Fibroblast of the conjunctiva (primary cell): ENCODE measurements at regions not wholly inside any gene's neighbourhood (a gene's known extent, or its start where the extent isn't known, plus 50 kb on each side); places are given as distances from the start of the nearest gene placed in this dataset.

Experiments
- DNase-seq: peaks from one replicate; pipeline ENCODE4 v3.0.0-alpha.2; 2010; ENCODE audit warnings: low read depth

DNA sequence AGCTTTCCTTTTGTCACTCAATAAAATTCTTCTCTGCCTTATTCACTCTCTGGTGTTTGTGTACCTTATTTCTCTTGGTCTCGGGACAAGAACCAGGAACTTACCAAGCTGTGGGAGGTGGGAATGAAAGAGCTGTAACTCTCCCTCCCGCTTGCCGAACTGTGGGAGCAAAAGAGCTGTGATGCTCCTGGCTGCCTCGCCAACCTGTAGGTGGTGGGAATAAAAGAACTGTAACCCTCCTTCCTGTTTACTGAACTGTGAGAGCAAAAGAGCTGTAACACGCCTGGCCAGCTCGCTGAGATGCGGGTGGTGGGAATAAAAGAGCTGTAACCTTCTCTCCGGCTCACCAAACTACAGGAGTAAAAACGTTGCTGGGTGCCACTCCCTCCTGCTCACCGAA lies 314.1 kb upstream of the LRIG3 start:
- no peak for DNase-seq

DNA sequence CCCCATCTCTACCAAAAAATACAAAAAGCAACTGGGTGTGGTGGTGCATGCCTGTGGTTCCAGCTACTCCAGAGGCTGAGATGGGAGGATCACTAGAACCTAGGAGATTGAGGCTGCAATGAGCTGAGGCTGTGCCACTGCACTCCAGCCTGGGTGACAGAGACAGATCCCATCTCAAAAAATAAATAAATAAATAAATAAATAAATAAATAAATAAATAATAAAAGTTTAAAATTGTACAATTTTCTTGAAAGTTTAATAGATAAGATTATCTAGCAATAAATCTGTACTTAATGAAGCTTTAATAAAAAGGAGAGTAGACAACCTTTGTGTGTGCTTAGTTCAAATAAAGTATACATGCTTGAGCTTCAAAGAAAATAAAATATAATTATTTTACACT lies 310.0 kb upstream of the LRIG3 start:
- no peak for DNase-seq

DNA sequence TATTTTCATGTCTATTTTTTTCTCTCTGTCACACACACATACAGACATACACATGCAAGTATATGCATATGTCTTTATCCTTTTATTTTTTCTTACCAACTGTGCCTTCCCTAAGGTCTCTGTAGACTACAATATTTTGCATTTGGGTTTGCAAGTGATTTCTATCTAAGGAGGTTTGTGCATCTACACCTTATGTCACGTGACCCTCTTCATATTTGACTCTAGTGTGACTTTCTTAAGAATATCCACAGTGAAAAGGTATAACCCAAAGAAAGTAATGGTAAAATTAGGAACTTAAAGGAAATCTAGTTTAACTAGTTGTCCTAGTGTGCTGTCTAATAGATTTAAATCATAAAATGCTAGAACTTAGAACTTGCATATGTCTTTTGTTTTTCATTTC lies 298.8 kb upstream of the LRIG3 start:
- DNase-seq, result no peak

DNA sequence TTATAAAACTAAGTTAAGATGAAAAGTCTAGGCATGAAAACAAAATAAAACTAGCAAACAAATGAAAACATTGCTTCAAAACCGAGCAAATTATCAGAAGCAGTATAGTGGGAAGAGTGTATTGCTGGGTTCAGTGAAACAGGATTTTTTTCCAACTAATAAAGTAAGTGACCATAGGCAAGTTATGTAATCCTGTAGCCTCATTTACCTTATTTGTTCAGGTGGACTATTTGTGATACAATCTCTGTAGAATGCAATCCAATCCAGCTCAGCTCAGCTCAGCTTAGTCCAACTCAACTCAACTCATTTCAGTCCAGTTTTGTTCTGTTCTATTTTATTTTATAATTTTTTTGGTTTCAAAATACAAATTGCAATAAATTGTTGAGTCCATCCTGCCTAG lies 276.7 kb upstream of the LRIG3 start:
- no peak for DNase-seq

DNA sequence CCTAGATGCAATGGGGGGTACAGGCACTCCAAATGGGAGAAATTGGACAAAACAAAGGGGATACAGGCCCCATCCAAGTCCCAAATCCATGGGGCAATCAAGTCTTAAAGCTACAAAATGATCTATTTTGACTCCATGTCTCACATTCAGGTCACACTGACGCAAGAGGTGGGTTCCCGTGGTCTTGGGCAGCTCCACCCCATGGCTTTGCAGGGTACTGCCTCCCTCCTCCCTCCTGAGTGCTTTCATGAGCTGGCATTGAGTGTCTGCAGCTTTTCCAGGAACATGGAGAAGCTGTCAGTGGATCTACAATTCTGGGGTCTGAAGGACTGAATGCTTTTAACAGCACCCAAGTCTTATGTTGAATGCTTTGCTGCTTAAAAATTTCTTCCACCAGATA lies 274.5 kb upstream of the LRIG3 start:
- no peak for DNase-seq

DNA sequence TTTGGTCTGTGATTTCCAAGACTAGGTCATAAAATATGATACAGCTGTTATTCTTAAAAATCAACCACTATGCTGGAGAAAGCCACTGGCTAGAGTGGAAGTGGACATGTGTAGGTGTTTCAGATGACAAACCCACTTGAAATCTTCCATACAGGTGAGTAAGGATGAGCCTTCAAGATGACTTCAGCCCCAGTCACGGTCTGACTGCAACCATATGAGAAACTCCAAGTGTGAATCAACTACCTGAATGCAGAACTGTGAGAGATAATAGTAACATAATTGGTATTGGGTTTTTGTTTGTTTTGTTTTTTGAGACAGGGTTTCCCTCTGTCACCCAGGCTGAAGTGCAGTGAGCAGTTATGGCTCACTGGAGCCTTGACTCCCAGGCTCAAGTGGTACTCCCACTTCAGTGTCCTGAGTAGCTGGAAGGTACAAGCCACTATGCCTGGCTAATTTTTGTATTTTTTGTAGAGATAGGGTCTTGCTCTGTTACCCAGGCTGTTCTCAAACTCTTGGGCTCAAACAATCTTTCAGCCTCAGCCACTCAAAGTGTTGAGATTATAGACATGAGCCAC lies 273.3 kb upstream of the LRIG3 start:
- DNase-seq, result no peak

DNA sequence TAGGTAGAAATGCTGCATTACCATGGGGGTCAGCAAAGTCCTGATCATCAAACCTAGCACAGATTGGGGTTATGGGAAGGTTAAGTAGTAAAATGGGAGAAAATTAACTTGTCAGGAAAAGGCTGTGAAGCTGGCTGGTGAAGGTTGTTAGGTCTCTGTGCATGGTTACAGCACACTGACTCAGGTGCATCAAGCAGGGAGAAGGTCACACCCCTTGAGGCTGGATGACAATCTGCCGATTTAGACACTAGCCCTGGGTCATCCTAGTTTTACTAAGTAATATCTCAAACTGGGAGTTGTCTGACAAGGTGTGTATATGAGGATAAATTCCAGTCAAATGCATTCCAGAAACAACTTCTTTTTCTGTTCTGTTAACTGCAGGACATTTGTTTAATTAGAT lies 271.1 kb upstream of the LRIG3 start:
- DNase-seq, result no peak

DNA sequence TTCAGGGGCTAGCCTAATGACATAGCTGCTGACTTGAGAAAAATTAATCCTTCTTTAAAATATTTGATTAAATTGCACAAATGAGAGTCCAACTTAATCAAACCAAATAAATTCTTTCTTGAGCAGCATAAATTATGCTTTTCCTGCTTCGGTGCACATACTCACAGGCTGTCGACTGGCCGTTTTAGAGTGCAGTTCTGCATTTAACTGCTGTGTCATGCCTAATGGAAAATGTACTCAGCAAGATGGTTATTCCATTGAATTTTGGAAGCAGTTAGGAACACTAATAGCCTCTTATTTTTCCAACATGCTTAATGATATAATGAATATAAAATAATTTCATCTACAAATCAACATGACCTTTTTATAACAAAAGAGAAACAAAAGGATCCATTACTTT lies 266.1 kb upstream of the LRIG3 start:
- no peak for DNase-seq

DNA sequence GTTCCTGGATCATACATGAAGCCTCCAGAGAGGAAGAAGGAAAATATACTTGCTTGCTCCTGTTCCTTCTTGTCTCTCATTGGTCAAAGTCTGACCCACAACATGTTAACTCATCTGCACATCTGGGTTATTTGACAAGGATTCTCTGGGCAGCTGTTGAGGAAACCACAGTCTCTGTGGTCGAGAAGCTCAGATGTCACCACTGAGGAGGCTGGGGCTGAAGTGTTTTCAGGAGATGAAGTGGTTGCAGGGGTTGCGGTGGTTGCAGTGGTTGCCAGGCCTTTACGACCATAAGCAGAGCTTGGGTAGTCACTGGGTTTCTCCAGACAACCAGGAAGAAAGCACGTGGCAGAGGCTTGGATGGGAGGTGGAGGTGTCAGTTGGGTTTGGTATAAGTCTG lies 265.0 kb upstream of the LRIG3 start:
- no peak for DNase-seq

DNA sequence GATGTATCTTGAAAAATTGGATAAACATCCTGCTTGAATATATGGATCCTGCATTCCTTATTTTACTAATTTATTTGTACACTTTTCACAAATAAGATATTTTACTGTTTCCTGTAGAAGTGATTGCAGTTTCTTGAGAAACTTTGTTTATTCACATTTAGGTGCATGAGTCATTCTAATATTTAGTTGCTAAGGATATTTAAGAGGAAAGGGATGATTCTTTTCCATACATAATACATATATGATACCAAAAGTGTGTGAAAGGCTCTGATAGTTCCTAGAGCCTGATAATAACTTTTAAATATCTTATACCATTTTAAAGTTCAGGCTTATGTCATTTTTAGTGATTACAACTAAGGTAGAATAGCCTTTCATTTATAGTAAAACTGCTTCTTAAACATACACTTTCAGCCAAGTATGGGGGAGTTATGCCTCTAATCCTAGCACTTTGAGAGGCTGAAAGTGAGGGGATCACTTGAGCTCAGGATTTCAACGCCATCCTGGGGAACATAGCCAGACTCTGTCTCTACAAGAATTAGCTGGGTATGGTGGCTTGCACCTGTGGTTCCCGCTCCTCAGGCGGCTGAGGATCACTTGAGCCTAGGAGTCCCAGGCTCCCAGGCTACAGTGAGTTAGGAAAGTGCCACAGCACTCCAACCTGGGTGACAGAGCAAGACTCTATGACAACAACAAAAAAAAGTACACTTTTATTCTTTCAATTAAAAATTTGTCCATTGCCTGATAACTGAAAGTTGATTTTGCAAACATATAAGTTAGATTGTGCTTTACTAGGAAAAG lies 262.6 kb upstream of the LRIG3 start:
- no peak for DNase-seq

DNA sequence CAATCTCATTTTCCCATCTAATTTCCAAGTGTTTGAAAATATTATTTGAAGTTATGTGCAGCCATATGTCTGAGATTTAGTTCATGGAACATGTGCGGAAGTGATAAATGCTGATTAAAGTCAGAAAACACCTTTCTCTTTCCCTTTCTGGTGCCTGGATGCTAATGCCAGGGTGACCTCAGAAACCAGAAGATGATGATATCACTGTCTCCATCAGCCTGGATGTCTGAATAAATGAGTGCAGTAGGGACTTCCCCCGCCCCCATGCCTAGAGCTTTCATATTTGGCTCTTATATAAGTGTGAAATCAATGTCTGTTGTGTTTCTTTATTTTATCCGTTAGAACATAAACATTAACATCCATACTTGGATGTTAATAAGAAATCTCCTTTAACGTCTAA lies 261.9 kb upstream of the LRIG3 start:
- no peak for DNase-seq

DNA sequence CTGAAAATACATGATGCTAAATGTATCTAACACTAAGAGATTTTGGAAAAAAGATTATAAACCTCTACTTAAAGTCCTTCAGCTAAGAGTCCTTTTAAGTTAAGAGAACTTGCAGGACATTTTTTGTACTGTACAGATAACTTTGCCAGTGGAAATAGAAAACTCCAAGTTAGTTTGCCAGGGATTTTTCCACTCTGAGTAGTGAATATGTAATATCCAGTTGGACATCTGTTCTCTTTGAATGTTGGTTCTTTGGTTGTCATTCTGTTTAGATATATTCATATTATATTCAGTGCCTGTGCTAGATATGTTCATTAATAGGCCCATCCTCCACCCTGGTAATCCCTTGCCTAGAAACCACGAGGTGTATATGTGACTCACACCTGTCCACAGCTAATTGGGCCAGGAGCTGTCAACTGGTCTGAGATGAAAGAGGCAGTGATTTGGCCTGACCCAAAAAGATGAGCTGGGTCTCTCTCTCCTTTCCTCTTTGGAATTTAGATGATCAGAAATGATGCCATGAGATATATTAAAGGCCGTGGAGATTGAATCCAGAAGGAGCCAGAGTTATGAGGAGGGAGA lies 261.0 kb upstream of the LRIG3 start:
- DNase-seq, result no peak

DNA sequence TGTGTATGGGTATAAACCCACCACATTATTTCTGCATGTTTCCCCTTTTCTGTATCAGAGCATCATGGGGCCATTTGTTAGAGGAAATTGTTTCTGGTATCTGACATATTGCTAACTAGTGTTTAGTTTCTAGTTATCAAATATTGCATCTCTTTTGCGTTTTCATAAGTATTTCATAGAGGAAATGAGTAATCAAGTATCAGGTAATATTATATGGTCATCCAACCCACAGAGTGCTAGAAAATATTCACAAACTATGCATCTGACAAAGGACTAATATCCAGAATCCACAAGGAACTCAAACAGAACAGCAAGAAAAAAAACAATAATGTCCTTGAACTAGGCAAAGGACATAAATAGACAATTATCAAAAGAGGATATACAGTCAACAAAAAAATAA lies 258.9 kb upstream of the LRIG3 start:
- no peak for DNase-seq

DNA sequence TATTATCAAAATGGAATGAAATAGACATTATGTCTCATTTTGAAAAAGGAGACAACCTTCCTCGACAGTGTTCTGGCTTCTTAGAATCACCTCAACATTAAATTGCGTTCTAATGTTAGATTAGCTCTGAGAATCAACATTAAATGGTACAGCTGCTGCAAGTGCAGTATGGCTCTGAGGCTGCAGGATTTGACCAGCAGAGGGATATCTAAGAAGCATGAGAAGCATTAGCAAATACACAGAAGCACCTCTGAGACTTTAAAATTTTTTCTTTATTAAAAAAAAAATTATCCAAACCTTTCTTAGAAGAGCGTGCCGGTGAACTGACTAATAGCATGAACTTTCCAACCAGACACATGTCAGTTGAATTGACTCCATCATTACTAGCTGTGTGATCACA lies 253.4 kb upstream of the LRIG3 start:
- no peak for DNase-seq

DNA sequence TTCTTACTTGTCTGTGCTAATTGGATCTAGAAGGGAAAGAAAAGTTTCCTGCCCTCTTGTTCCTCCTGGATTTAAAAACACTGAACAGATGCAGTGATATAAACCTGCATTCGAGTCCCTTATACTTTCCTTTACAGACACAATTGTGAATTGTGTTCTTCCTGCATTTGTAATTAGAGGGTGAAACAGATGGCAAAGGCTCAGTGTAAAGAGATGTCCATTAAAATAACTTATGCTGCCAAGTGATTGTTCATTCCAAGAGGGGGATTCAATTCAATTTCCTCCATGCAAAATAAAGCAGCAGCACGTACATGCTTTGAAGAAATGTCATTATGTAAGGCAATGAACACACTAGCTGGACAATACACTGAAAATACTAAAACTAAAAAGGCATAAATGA lies 248.3 kb upstream of the LRIG3 start:
- DNase-seq, result no peak

DNA sequence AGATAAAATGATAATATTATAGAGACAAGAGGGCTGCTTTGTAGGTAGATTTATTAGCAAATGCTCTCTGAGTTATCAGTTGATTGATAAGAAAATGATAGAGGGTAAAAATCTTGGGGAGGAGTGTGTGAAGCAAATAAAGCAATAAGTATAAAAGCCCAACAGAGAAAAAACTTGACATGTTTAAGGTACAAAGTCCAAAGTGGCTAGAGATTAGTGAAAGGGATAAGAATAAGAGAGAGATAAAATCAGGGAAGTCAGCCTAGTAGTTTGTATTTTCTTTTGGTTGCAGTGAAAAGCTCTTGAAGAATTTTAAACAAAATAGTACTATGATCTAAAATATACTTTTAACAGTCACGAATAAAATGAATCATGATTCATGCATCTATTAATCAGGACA lies 246.2 kb upstream of the LRIG3 start:
- no peak for DNase-seq

DNA sequence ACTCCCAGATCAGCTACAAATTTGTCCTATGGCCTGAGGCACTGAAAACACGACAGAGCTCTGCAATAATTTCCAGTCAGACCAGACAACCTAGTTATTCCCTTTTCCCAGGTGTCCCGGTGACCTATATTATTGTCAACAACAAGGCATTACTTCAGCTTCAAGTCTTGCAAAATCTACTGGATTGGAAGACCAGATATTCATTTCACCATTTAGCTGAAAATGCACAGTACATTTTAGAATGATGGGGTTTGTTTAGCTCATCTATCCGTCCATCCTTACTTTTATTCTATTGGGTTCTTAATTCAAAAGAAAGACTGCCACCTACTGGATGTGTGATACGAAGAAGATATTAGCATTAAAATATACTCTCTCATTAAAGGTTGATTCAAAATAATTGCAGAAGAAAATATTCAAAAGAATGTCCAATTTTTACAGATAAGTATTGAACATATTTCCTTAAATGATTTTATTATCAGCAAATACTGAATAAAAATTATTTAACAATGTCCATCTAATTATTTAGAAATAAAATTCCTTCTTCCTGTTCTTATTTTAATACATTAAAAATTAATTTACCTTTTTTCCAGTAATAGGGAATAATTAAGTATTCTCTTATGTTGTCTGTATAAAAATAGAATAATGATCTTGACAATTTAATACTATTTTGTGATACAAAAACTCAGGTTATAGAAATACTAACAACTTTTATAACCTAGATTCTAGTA lies 244.9 kb upstream of the LRIG3 start:
- peak; percentile 28 for DNase-seq

DNA sequence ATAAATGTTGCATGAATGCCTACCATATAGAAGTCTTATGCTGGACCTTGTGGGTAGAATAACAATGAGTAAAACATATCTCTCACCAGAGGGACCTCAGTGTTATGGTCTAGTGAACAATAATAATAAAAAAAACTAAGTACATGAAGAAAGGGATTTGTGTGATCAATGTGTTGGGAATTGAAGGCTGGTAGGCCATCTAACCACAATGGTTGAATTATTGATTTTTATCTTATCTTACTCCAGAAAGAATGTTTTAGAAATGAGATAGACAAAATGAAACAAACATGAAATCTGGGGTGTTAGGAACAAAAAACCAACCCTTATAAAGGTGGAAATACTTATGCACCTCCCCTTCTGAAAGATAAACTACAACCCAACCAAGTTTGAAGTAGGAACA lies 243.9 kb upstream of the LRIG3 start:
- DNase-seq, result no peak

DNA sequence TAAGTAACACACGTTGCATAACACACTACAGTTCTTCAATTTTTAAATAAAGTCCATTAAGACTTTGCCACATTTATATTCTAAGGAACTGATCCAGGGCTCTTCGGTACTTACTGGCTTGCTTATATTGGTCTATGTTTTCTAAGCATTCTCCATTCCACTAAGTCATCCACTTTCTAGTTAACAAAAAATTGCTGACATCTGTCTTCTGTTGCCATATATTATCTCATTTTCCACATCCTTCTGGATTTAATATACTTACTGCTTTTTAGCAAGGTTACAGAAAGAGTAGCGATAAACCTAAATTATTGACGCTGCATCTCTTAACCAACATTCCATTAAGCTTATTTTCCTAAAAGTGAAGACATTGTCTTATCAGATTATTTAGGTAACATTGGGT lies 238.4 kb upstream of the LRIG3 start:
- no peak for DNase-seq

DNA sequence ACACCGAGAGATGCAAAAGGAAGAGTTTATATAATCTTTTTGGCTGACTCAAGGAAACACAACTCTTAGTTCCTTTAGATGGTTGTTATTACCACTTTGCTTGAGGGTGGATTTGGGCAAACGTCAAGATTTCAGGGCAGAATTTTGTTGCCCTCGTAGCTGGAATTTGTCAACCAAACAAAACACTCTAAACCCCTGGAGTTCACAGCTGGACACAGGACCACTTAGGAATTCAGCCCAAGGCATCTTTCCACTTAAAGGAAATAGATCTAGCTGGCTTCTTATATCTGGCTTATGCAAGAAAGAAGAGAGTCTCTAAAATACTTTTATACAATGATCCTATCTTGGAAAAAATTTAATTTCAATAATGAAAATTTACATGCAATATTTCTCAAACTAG lies 237.8 kb upstream of the LRIG3 start:
- DNase-seq, result no peak

DNA sequence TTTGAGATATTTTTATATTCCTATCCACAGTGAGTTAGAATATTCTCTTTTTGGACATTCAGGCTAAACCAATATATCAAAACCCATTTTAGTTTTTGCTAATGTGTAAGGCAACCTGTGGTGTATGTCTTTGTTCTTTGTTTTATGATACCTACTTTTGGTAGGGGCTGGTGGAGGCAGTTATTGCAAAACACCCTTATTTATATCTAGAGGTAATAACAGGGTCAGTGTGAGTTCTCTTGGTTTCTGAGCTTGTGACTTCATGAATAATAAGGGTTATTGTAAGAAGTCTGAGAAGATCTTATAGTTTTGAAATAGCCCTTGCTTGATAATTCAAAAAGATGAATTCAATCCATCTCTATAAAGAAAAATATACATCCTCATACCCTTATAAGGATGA lies 235.1 kb upstream of the LRIG3 start:
- no peak for DNase-seq

DNA sequence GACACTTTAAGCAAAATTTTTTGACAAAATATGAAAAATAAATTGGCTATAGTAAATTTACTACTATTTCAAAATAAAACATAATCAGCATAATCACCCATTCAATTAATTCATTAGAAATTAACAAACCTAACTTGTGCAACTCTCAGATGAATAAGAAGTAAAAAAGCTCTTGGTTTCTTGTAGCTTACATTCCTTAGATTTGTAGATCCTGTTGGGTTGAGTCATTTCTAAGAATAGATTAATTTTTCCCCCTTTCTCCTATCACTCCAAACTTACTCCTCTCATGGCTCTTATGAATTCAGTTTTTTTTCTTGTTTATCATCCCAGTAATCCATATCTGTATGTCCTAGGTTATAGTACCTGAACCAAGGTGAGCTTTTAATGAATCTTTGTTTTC lies 230.9 kb upstream of the LRIG3 start:
- DNase-seq, result no peak

DNA sequence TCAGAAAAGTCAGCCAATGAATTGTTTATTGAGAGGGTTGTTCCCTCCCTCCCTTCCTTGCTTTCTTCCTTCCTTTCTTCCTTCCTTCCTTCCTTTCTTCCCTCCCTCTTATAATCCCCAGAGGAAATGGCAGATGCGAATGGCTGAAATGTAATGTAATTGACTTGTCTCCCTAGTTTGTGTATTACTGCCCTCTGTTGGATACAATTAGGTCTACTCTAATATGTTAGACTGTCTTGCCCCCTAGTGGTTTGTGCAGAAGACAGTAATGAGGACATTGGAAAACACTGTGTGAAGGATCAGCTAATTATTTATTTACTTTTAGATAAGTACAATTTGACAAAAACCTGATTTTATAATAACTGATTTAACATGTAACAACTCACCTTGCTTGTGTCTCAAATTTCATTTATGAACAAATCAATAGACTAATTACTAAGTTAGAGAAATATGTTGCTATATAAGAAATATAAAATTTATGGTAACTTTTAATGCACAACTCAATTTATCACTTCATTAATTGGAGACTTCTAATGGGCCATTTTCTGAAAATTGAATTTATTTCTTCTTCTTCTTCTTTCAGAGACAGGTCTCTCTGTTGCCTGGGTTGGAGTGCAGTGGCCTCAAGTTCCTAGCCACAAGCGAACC lies 229.8 kb upstream of the LRIG3 start:
- peak; percentile 80 for DNase-seq
